GM12878 (cell line): ENCODE measurements at regions not wholly inside any gene's neighbourhood (a gene's known extent, or its start where the extent isn't known, plus 50 kb on each side); places are given as distances from the start of the nearest gene placed in this dataset.

Experiments used
- ATAC-seq: fragments of 200-7000 bp; cut with Tn5 transposase; 3 replicates; pipeline ENCODE4 v1.9.1; 2020; ENCODE audit warnings: mild to moderate bottlenecking, moderate library complexity
- BruUV-seq: library from RNA; stranded (reverse); fragments of 400-500 nt; replicated peaks from 2 replicates; lab custom pipeline; 2021; lab: Mats Ljungman, UMichigan
- CTCF ChIA-PET: fragments of 300-600 bp; sonication (Branson Sonifier 250); formaldehyde crosslinking; extraction: SDS; loops from one replicate; lab custom pipeline; 2021; ENCODE audit warnings: inconsistent platforms; lab: Yijun Ruan, JAX
- POLR2A ChIA-PET: fragments of 350-600 bp; formaldehyde crosslinking; extraction: SDS; loops from one replicate; lab custom pipeline; 2021; ENCODE audit warnings: inconsistent platforms; lab: Charles Lee
- RAD21 ChIA-PET: fragments of 300-600 bp; sonication (Branson Sonifier 250); formaldehyde crosslinking; loops from one replicate; lab custom pipeline; 2023; ENCODE audit warnings: antibody characterized with exemption; ENCODE audit not compliant: unreplicated experiment; lab: Charles Lee
- SMC1A ChIA-PET: fragments of 300-600 bp; sonication (Branson Sonifier 250); formaldehyde crosslinking; loops from one replicate; lab custom pipeline; 2023; ENCODE audit not compliant: unreplicated experiment, uncharacterized antibody; lab: Charles Lee
- DNase-seq: peaks from one replicate; pipeline ENCODE4 v3.0.0-alpha.2; 2011; ENCODE audit warnings: low read depth, low spot score
- FAIRE-seq: peaks from 3 replicates; lab custom pipeline; 2011; peaks lifted over from hg19 to GRCh38; lab: Jason Lieb, UNC
- H2AFZ ChIP-seq: 2 replicates; pipeline ENCODE4 v1.6.0; 2011; ENCODE audit warnings: low read depth, low read length, control low read depth; ENCODE audit not compliant: control insufficient read depth
- H3K27ac ChIP-seq: 2 replicates; pipeline ENCODE4 v1.5.1; 2011; ENCODE audit warnings: control low read depth; ENCODE audit not compliant: control insufficient read depth, insufficient read depth
- H3K27me3 ChIP-seq, 2 experiments: replicated peaks in 1 of 2; 2 replicates each; pipeline versions ENCODE4 v1.6.0 to v1.6.1; 2011; ENCODE audit warnings: low read length in 1 of 2; ENCODE audit not compliant: control insufficient read depth in 2 of 2, insufficient read depth in 2 of 2
- H3K36me3 ChIP-seq, 2 experiments: 2 replicates each; pipeline ENCODE4 v1.5.1; 2011; ENCODE audit warnings: low read length in 1 of 2; ENCODE audit not compliant: control insufficient read depth in 2 of 2, insufficient read depth in 2 of 2
- H3K4me1 ChIP-seq: 2 replicates; pipeline ENCODE4 v1.6.1; 2011; ENCODE audit warnings: mild to moderate bottlenecking, low read length, moderate library complexity, mixed read lengths; ENCODE audit not compliant: control insufficient read depth, insufficient read depth
- H3K4me2 ChIP-seq: 2 replicates; pipeline ENCODE4 v1.6.0; 2011; ENCODE audit warnings: control low read depth; ENCODE audit not compliant: control insufficient read depth, insufficient read depth
- H3K4me3 ChIP-seq: fragments of 200-600 bp; sonication (generic); 2 replicates; pipeline ENCODE4 v1.5.1; 2016
- H3K79me2 ChIP-seq: 2 replicates; pipeline ENCODE4 v1.6.0; 2011; ENCODE audit warnings: low read length; ENCODE audit not compliant: control insufficient read depth, insufficient read depth
- H3K9ac ChIP-seq: 2 replicates; pipeline ENCODE4 v1.8.0; 2011; ENCODE audit warnings: low read length, control low read depth, mixed read lengths; ENCODE audit not compliant: control insufficient read depth, insufficient read depth
- H3K9me3 ChIP-seq: replicated peaks from 3 replicates; pipeline ENCODE4 v1.5.1; 2011; ENCODE audit warnings: mild to moderate bottlenecking, low read length; ENCODE audit not compliant: control insufficient read depth, insufficient read depth
- H4K20me1 ChIP-seq: 2 replicates; pipeline ENCODE4 v1.6.0; 2011; ENCODE audit not compliant: control insufficient read depth, insufficient read depth
- CBFB ChIP-seq: IDR thresholded peaks from 2 replicates; pipeline ENCODE4 v1.6.1; 2016; ENCODE audit warnings: antibody characterized with exemption, low read depth
- CBX3 ChIP-seq: fragments of 200-600 bp; sonication (generic); IDR thresholded peaks from 2 replicates; pipeline ENCODE4 v1.6.1; 2016; ENCODE audit warnings: low read depth, borderline replicate concordance
- EGR1 ChIP-seq, 2 experiments: IDR thresholded peaks; 1 replicate in 1 of 2; 2 replicates in 1 of 2; pipeline ENCODE4 v1.6.1; 2011 to 2012; ENCODE audit warnings: low read depth in 2 of 2, low read length in 2 of 2, borderline replicate concordance in 1 of 2, mild to moderate bottlenecking in 1 of 2, moderate library complexity in 1 of 2
- HDGF ChIP-seq: fragments of 450-650 bp; IDR thresholded peaks from 2 replicates; pipeline ENCODE4 v1.6.1; 2016; ENCODE audit warnings: antibody characterized with exemption
- JUNB ChIP-seq: IDR thresholded peaks from 2 replicates; pipeline ENCODE4 v1.6.1; 2016; ENCODE audit warnings: antibody characterized with exemption, mild to moderate bottlenecking
- RELA ChIP-seq: fragments of 450-650 bp; IDR thresholded peaks from 2 replicates; pipeline ENCODE4 v1.8.0; 2014; ENCODE audit warnings: borderline replicate concordance; ENCODE audit not compliant: partially characterized antibody
- SPI1 ChIP-seq: IDR thresholded peaks from 2 replicates; pipeline ENCODE4 v1.6.1; 2011; ENCODE audit warnings: low read depth, mild to moderate bottlenecking, low read length, moderate library complexity, borderline replicate concordance; ENCODE audit not compliant: insufficient read depth
- TCF12 ChIP-seq: IDR thresholded peaks from 2 replicates; pipeline ENCODE4 v1.6.1; 2011; ENCODE audit warnings: low read depth, mild to moderate bottlenecking, low read length
- TCF3 ChIP-seq: IDR thresholded peaks from 2 replicates; pipeline ENCODE4 v1.6.1; 2012; ENCODE audit warnings: low read depth, mild to moderate bottlenecking, low read length, borderline replicate concordance; ENCODE audit not compliant: insufficient read depth
- WGBS: methylation state at CpG from one replicate; pipeline ENCODE4 v1.1.6; 2016; ENCODE audit warnings: low lambda C conversion rate; ENCODE audit not compliant: insufficient replicate concordance, insufficient coverage; ENCODE audit errors: missing lambda C conversion rate; 5-methylcytosine and 5-hydroxymethylcytosine counted together
- in situ Hi-C: fragments of 300-500 bp; cut with MboI; formaldehyde crosslinking; loops from 9 replicates; pipeline ENCODE4 v1.14.3; 2018; ENCODE audit warnings: mixed read lengths
- intact Hi-C: fragments of 100-400 bp; cut with micrococcal nuclease; formaldehyde crosslinking; loops from one replicate; pipeline ENCODE4 v1.14.2; 2022; ENCODE audit not compliant: unreplicated experiment
- TF ChIP-seq, protein P1 (sequence below): fragments of 150-350 bp; IDR thresholded peaks from 2 replicates; pipeline ENCODE4 v1.6.1; 2016; ENCODE audit warnings: low read depth, low read length
- TF ChIP-seq, protein P2 (sequence below): fragments of 450-650 bp; IDR thresholded peaks from 2 replicates; pipeline ENCODE4 v1.6.1; 2014; ENCODE audit warnings: mild to moderate bottlenecking

DNA sequence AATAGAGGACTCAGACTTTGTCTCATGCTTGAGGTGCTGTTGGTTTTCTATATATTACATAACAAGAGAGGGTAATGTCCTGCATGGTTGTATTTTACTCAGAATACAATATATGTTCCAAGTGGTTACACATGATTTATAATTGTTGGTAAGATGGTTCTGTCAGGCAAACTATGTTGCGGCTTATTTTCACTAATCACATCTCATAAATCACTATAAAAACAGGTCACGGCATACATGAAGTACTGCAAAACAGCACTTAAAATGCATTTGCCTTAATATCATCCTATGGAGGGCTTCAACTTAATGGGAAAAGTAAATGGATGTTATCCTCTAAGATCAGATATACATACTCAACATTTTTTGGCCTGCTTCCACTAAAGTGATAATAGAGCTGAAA is 246.0 kb upstream of the ARSJ start:
- ChIA-PET RAD21 (no interaction called here), CTCF (no interaction called here), POLR2A (no interaction called here), SMC1A (no interaction called here)
- Histone ChIP-seq H3K27me3 (no peaks in the 10 kb centered on the region; a peak in 1 of 4 replicates), H3K9me3 (no peaks in the 10 kb centered on the region), H3K36me3 (no peaks in the 10 kb centered on the region), H3K4me1 (no peaks in the 10 kb centered on the region), H2AFZ (no peak overlapping the region), H3K9ac (no peak overlapping the region), H3K27ac (no peak overlapping the region), H3K4me2 (no peak overlapping the region), H4K20me1 (no peaks in the 10 kb centered on the region), H3K4me3 (no peak overlapping the region), H3K79me2 (no peaks in the 10 kb centered on the region)
- in situ Hi-C loops = no loop called here
- no peak for ATAC-seq
- no peak for DNase-seq
- intact Hi-C loops = no loop called here
- no peak for FAIRE-seq
- 69% methylated on average over 2 of the region's 2 CpGs for WGBS
- TF ChIP-seq, protein P1, sequence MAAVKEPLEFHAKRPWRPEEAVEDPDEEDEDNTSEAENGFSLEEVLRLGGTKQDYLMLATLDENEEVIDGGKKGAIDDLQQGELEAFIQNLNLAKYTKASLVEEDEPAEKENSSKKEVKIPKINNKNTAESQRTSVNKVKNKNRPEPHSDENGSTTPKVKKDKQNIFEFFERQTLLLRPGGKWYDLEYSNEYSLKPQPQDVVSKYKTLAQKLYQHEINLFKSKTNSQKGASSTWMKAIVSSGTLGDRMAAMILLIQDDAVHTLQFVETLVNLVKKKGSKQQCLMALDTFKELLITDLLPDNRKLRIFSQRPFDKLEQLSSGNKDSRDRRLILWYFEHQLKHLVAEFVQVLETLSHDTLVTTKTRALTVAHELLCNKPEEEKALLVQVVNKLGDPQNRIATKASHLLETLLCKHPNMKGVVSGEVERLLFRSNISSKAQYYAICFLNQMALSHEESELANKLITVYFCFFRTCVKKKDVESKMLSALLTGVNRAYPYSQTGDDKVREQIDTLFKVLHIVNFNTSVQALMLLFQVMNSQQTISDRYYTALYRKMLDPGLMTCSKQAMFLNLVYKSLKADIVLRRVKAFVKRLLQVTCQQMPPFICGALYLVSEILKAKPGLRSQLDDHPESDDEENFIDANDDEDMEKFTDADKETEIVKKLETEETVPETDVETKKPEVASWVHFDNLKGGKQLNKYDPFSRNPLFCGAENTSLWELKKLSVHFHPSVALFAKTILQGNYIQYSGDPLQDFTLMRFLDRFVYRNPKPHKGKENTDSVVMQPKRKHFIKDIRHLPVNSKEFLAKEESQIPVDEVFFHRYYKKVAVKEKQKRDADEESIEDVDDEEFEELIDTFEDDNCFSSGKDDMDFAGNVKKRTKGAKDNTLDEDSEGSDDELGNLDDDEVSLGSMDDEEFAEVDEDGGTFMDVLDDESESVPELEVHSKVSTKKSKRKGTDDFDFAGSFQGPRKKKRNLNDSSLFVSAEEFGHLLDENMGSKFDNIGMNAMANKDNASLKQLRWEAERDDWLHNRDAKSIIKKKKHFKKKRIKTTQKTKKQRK = no peak
- TF ChIP-seq CBFB (no peak), RELA (no peak)
- BruUV-seq = no TSS peak

- H3K36me3 ChIP-seq = no peaks in the 10 kb centered on the region
- ATAC-seq (no peak), DNase-seq (no peak), FAIRE-seq (no peak)
- ChIA-PET RAD21 (no interaction called here), POLR2A (no interaction called here), SMC1A (no interaction called here), CTCF (no interaction called here)
- intact Hi-C loops = no loop called here
- no peak overlapping the region for H3K4me3 ChIP-seq
- H3K4me1 ChIP-seq = no peaks in the 10 kb centered on the region
- H3K9me3 ChIP-seq = no peaks in the 10 kb centered on the region
- no peaks in the 10 kb centered on the region for H4K20me1 ChIP-seq
- TF ChIP-seq HDGF = no peak
- TF ChIP-seq, protein P2, sequence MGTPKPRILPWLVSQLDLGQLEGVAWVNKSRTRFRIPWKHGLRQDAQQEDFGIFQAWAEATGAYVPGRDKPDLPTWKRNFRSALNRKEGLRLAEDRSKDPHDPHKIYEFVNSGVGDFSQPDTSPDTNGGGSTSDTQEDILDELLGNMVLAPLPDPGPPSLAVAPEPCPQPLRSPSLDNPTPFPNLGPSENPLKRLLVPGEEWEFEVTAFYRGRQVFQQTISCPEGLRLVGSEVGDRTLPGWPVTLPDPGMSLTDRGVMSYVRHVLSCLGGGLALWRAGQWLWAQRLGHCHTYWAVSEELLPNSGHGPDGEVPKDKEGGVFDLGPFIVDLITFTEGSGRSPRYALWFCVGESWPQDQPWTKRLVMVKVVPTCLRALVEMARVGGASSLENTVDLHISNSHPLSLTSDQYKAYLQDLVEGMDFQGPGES = no peak
- no peak for TF ChIP-seq CBX3
- TF ChIP-seq TCF12 = no peak
- TF ChIP-seq JUNB = no peak
- no peak for TF ChIP-seq TCF3
- no peak for TF ChIP-seq SPI1
- no peak for TF ChIP-seq EGR1 (IDR thresholded peaks at IDR 0.05; ENCODE audit: borderline replicate concordance in 1 of 2, low read depth in 2 of 2, low read length in 2 of 2)
- no peak overlapping the region for H2AFZ ChIP-seq
- no peak overlapping the region for H3K4me2 ChIP-seq
- H3K9ac ChIP-seq = no peak overlapping the region
- H3K27ac ChIP-seq = no peak overlapping the region
- no TSS peak for BruUV-seq
- in situ Hi-C loops = no loop called here
- H3K27me3 ChIP-seq = no peaks in the 10 kb centered on the region; a peak in 1 of 4 replicates
- no peaks in the 10 kb centered on the region for H3K79me2 ChIP-seq
- WGBS = 48% methylated on average over 3 of the region's 3 CpGs
Measured at GRCh38 chr4:114226179-114226578, 246.7 kb upstream of the ARSJ start.
